GM21528 (cell line): ENCODE measurements at regions not wholly inside any gene's neighbourhood (a gene's known extent, or its start where the extent isn't known, plus 50 kb on each side); places are given as distances from the start of the nearest gene placed in this dataset.
"Not testable (repeated sequence)": the region's sequence is repeated elsewhere in the genome, so short reads cannot be mapped to it uniquely, and the experiment has no call there.

Source experiments
- ATAC-seq: cut with Tn5 transposase; IDR thresholded peaks from one replicate; pipeline ENCODE4 v1.9.1; 2021; ENCODE audit warnings: mild to moderate bottlenecking, moderate library complexity; ENCODE audit not compliant: unreplicated experiment, low FRiP score

DNA sequence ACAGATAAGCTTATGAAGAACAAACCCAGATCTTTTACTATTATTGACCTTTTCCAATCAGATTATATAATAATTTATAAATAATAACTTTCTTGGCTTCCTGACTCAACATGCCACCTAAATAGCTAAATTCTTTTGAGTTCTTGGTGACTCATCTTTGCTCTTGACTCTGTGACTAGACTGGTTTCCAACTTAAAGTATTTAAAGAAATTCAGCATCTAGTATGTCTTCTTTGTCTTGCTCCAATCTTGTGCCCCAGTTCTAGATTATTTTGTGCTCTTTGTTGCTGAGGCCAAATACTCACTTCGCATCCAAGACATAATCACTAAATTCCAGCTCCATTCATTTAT lies 483.2 kb upstream of the TBL1XR1 start:
- ATAC-seq = no peak

DNA sequence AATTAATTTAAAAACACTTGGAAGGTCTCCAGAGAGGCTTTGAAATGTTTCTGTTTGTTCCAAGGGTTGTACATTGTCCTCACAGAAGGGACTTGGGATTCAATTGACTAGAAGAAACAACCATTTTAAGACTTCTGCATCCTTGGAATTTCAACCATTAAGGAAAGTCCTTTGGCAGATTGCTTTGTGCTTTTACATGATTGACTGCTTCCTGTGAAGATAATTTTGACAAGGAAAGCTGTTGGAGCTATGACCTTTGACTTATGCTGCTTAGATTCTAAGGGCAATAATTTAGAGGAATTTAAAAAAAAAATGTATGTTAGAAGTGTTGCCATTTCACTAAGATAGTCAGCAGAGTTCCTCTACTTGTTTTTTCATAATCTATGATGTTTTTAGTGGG lies 483.9 kb upstream of the TBL1XR1 start:
- no peak for ATAC-seq

GRCh38 chr3:177681852-177682251 lies 484.6 kb upstream of the TBL1XR1 start:
- ATAC-seq = no peak

DNA sequence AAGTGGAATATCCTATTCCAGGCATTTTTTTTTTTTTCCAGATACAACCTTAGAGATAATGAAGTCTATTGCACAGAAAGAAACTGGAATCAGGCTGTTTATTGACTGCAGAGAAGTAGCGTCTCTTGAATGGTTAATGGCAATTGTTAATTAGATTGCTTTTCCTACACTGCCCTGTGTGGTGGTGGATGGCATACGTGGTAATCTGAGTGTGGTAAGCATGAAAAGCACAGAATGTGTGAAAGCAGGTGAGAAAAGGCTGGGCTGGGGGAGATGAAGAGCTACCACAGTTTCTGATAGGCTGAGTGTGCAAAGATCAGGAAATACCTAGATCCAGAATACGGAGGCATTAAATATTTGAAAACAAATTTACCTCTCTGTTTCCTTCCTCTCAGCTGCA lies 486.3 kb upstream of the TBL1XR1 start:
- ATAC-seq = no peak

GRCh38 chr3:177686671-177687070 lies 489.4 kb upstream of the TBL1XR1 start:
- ATAC-seq = no peak

DNA sequence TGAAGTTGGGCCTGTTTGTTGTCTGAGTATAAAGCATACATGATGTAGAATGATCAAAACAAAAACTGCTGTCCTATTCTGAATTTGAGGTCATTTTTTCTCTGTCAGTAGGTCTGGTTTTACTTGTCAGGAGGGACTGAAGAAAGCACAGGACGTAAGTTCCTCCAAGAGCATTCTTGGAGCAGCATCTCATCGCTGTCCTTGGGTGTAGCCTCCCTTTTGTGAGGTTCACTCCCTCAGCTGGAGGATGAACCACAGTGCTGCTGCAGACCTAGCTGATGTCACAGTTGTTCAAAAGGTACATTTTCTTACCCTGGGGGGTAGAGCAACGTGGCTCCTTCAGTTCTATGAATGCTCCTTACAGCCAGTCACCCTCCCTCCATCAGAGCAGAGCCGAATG lies 490.0 kb upstream of the TBL1XR1 start:
- no peak for ATAC-seq

GRCh38 chr3:177688152-177688551 lies 490.9 kb upstream of the TBL1XR1 start:
- ATAC-seq = no peak

DNA sequence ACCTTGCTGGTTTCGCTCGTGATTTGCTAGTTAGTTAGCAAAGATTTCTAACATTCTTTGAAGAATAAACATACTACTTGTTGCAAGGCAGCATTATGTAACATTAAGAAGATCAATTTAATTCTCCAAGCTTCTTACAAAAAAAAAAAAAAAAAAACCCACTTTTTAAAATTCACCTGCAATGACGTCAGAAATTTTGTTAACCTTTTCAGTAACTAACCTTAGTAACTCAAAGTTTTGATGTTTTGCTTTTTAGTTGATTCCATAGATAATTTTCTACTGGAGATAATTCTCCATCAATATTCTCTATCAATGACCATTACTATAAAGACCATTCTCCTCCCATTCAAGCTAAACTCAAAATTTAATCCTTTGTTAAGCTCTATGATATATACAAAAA lies 491.8 kb upstream of the TBL1XR1 start:
- ATAC-seq = no peak

DNA sequence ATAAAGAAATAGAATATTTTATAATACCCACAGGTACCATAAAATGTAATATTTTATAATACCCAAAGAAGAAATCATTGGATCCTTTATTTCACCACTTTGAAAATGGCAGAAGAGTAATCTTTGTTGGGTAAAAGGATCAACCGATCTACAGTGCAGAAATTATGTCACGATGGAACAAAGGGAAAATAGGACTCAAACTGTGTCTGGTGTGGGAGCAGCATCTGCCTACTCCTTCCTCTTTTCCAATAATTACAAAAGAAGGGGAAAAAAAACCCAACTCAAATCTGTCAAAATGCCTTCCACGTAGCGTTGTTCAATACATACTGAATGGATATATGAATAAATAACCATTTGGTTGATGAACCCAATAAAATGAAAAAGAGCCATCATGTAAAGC lies 492.6 kb upstream of the TBL1XR1 start:
- no peak for ATAC-seq

DNA sequence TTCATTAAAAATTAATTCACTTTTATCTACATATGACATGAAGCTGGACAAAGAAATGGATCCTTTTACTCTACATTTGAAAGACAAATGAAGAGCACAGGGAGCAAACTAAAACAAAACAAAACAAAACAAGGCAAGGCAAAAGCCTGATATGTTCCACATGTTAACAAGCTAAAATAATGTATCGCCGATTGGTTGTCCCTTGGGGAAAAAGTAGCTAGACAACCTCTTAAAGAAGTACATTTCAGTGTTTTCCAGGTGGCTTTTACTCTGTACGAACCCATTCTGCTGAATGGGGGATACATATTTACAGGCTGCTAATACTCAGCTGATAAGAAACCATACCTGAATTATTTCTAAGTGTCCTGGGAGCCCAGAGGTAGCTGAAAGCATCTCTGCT lies 493.0 kb upstream of the TBL1XR1 start:
- no peak for ATAC-seq

DNA sequence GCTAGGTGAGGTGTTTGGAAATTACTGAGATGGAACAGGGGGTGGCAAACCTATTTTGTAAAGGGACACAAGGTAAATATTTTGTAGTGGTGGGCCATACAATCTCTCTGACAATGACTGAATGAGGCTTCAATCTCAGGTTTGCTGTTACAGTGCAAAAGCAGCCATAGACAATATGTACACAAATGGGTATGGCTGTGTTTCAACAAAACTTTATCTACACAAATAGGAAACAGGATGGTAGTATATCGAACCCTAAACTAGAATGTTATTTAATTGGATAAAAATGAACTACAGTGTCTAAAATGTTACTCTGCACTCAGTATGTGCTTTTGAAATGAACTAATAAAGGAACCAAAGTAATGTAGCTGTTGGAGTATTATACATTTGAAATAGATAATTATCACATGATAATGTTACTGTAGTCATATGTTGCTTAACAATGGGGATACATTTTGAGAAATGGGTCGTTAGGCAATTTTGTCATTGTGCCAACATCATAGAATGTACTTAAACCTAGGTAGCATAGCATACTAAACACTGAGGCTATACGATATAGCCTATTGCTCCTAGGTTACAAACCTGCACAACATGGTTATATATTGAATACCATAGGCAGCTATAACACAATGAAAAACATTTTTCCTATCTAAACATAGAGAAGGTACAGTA lies 495.2 kb upstream of the TBL1XR1 start:
- ATAC-seq = no peak

DNA sequence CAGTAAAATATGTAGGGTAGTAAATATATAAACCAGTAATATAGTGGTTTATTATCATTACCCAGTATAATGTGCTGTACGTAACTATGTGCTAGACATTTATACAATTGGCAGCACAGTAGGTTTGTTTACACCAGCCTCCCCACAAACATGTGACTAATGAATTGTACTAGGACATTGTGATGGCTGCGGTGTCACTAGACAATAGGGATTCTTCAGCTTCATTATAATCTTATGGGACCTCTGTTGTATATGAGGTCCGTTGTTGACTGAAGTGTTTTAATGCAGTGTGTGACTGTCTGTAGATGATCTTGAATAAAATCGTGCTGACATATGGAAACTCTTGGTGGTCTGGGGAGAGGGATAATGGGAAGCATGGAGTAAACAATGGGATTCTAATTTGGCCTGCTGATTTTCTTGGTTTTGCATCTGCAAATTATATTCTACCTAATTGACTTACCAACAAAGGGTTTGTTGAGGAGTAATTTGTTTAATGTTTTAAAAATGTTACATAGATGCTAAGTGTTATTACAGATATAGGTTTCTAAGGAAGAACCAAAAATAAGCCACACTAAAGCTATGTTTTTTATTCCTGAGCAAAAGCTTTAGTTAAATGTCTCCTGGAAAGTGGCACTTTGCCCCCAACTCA lies 496.5 kb upstream of the TBL1XR1 start:
- ATAC-seq = no peak

DNA sequence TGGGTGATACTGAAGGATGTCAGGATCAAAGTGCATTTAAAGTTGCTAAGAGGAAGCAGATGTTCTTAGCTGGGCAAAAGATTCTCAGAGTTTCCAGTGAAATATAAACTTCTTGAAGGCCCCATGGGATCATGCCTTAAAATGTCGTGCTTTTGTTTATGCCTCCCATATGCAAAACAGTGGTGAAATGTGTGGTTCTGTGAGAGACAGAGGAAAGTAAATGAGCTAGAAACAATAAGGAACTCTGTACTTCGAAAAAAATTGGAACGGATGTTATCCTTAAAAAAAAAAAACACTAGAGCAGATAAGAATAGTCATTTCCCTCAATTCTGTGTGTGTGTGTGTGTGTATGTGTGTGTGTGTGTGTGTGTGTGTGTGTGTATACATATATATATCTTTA lies 497.0 kb upstream of the TBL1XR1 start:
- ATAC-seq = no peak

DNA sequence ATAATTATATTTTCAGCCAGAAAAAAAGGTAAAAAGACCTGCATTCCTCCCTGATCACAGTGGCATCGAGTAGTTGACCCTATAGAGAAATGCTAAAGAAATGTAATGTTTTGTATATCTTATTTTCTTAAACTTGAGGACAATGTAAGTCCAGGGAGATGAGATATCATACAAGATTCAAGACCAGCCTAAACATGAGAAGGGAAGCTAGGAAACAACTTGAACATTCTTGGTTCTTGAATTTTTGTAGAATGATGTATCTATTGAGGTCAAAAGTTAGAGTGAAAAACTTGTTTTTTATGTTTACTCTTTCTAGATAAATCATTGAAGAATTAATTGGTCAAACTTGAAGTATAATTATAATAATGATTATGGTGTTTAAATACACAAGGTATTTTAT lies 497.7 kb upstream of the TBL1XR1 start:
- no peak for ATAC-seq

- no peak for ATAC-seq
Observed at GRCh38 chr3:177700117-177700516, 502.8 kb upstream of the TBL1XR1 start.

DNA sequence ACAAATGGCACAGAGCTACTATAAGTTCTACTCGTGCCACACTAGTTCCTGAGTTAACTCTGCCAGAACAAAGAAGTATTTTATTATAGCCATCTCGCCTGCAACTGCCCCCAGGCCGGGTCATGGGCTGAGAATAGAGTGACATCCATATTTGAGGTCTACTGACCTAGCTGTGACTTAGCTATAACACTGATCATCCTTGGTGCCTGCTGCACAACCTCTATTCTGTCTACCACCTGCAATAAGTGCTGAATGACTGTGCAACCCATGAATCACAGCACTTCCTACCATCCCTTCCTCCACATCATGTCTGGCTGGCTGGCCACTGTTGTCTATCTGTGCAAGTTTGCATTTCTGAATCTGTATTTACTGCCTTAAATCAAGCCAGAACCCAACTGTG lies 506.5 kb upstream of the TBL1XR1 start:
- no peak for ATAC-seq

GRCh38 chr3:177705976-177706823 lies 508.9 kb upstream of the TBL1XR1 start:
- no peak for ATAC-seq

GRCh38 chr3:177709470-177709869 lies 512.2 kb upstream of the TBL1XR1 start:
- ATAC-seq = not testable (repeated sequence)

- ATAC-seq = no peak
Observed at GRCh38 chr3:177710506-177710905, 513.2 kb upstream of the TBL1XR1 start.

DNA sequence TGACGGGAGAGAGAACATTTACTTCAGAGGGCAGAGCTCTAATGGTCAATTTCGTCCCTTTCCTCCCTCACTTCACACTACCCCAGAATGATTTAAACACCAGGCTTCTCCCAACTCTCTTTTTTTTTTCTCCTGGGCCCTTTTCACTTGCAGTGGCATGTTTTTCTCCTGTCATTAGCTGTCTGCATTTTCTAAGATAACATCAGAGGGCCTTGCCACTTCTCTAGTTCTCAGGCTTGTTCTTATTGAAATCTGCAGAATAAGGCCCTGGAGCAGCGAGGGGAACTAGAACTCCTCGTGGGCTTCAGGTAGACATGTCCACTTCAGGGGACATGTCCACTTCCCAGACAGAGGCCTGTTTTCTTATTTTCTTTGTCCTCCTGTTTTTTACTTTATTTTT lies 514.4 kb upstream of the TBL1XR1 start:
- no peak for ATAC-seq
